Peyer's patch (tissue), 4 donors: ENCODE measurements at regions not wholly inside any gene's neighbourhood (a gene's known extent, or its start where the extent isn't known, plus 50 kb on each side); places are given as distances from the start of the nearest gene placed in this dataset.

Experiments
- CTCF ChIP-seq, 6 experiments: fragments of 450-650 bp in 4 of 6; fragments of 200-600 bp in 2 of 6; sonication (generic) in 1 of 6; IDR thresholded peaks; one replicate each; pipeline ENCODE4 v1.5.1; 2017 to 2019; ENCODE audit warnings: antibody characterized with exemption in 6 of 6, mild to moderate bottlenecking in 3 of 6, moderate library complexity in 1 of 6
- POLR2A ChIP-seq, 2 donors: fragments of 450-650 bp; IDR thresholded peaks; one replicate each; pipeline ENCODE4 v1.5.1; 2017; ENCODE audit warnings: antibody characterized with exemption in 2 of 2, mild to moderate bottlenecking in 2 of 2, moderate library complexity in 2 of 2

- TF ChIP-seq CTCF (IDR thresholded peaks at IDR 0.05) (no peak), POLR2A (IDR thresholded peaks at IDR 0.05) (no peak)
These were observed 135.3 kb upstream of the RPS23 start for GRCh38 chr5:82413302-82414040.
